ENCODE measurements at regions not wholly inside any gene's neighbourhood (a gene's known extent, or its start where the extent isn't known, plus 50 kb on each side); places are given as distances from the start of the nearest gene placed in this dataset.

GRCh38 chr2:190783513-190784263 is 96.9 kb upstream of the GLS start:
- no peak for DNase-seq (ENCODE audit: low read depth in 3 of 3, low spot score in 1 of 3)

- no peak for DNase-seq (ENCODE audit: low read depth in 3 of 3, low spot score in 1 of 3)
These were observed 95.3 kb upstream of the GLS start for GRCh38 chr2:190785334-190785733.

DNA sequence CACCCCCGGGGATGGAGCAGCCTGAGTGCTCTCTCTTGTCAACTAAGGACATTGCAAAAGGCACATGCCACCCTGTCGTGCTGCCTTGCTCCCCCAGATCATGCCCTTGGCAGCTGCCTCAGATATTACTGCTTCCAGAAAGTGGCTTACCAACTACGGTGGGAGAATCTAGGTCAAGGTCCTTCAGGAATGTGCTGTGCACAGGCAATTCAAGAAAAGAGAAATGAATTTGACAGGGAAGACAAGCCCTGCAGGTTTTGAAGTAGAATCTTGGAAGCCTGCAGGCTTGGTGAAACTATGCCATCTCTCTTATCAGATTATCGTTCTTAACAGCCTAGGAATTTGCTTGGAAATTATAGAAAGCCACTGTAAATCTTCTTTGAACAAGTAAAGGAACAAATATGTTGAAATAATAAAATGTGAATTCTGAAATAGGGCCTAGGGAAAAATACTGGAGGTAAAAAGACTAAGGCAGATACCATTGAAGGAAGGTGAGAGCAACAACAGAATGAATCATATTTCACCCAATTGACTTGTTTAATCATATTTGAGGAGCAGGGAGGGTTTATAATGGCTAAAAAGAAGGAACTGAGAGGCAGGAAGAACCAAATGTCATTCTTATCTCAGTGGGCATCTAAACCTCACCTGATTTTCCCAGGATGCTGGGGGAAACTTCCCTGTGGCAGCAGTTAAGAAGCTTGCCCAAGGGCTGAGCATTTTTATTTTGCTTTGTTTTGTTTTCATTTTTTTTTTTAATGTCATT is 94.0 kb upstream of the GLS start:
- DNase-seq (ENCODE audit: low read depth in 3 of 3, low spot score in 1 of 3) = no peak

DNA sequence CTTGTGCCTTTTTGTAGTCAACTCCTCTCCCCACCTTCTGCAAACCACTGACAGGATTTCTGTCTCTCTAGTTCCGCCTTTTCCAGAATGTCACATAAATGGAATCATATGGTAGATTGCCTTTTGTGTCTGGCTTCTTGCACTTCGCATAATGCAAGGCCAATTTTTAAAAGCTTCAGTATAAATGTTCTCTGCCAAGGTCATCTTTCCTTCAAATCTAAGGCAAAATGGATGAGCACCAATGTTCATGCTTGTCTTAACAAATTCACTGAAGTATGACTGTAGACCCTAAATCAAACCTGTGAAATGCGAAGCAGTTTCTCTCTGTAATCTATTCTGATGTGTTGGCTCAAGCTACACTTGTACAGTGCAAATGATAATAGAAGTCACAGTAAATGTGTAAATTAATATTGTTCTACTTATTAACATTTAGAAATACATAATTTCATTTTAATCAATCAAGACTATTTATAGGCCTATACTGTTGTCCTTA is 92.8 kb upstream of the GLS start:
- no peak for DNase-seq (ENCODE audit: low read depth in 3 of 3, low spot score in 1 of 3)

DNA sequence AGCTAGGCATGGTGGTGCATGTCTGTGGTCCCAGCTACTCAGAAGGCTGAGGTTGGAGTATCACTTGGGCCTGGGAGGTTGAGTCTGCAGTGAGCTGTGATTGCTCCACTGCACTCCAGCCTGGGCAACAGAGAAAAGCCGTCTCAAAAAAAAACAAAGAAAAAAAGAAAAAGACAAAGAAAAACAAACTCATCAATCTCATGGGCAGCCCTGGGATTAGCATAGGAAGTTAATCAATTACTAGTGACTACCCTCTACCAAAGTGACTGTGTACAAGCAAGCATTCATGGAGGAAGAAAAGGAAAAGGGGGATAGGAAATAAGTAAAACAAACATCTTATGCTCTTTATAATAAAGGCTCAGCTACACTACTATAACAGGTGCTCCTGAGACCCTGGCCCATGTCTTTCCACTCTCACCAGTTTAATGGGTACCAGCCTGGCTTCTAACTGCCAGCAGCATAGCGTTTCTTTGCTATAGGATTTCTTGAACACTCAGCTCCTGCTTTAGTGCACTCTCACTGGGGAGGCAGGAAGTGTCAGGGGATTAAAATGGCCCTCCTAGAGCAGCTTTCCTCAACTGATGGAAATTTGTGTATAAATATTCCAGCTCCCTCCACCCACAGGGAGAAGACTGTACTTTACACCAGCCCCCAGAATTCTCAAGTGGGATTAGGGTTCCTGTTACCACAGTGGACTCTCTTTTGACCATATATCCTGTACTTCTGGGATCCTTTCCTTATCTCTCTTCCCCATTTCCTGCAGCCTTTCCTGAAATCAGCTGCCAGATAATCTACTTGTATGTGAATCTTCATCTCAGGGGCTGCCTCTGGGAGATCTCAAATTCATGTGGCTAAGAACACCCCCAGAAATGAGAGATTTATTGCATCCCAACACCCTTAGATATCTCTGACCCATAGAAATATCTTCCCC is 91.3 kb upstream of the GLS start:
- DNase-seq (ENCODE audit: low read depth in 3 of 3, low spot score in 1 of 3) = no peak

DNA sequence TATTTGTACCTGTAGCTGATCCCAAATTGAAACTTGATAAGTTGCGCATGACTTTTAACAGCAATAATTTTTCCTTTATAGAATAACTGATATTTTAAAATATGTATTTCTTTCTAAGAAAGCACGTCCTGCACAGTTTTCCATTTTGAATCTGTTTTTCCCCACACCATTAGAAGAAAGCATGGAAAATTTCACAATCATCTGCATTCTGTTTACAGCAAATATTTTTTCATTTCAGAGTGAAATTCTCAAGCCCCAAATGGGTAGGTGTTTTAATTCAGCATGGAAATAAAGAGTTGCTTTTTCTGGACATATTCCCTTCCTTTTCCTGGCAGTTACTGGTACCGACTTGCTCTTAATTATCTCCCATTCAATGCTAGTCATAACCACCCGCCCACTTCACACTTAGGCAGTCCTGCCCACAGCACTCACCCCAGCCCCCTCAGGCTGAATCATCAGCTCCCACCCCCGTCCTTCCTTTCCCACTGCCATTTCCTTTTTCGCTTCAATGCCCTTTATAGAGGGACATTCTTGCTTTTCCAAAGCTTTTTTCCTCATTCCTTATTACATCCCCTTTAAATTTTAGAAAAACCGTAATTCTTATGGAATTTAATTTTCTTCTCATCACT is 89.2 kb upstream of the GLS start:
- peak in 1 of 3 donors; percentile 19 for DNase-seq (ENCODE audit: low read depth in 3 of 3, low spot score in 1 of 3)

DNA sequence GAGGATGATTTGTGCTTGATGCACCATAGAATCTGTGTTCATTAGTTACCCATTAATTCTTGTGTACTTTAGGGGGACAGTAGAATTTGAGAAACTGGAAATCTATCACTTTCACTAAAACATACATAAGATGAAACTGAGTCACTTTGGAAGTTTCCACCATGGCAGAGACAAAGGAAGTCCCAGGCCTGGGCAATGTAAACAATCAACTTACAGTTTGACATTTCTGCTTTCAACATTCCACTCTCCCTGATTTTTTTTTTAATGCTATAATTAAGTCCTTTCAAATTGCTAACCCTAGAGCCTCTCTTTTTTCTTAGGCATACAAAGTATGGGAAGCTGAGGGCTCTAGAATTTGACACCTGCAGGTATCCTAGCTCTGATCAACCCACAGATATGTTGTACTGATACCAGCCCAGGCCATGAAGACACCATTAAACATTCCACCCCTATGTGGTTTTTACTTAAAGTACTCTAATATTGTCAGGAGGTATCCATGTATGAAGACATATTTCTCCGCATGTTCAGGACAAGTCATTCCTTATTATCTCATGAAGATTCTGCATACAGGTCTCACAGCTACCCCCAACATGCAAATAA is 88.5 kb upstream of the GLS start:
- DNase-seq (ENCODE audit: low read depth in 3 of 3, low spot score in 1 of 3) = no peak

DNA sequence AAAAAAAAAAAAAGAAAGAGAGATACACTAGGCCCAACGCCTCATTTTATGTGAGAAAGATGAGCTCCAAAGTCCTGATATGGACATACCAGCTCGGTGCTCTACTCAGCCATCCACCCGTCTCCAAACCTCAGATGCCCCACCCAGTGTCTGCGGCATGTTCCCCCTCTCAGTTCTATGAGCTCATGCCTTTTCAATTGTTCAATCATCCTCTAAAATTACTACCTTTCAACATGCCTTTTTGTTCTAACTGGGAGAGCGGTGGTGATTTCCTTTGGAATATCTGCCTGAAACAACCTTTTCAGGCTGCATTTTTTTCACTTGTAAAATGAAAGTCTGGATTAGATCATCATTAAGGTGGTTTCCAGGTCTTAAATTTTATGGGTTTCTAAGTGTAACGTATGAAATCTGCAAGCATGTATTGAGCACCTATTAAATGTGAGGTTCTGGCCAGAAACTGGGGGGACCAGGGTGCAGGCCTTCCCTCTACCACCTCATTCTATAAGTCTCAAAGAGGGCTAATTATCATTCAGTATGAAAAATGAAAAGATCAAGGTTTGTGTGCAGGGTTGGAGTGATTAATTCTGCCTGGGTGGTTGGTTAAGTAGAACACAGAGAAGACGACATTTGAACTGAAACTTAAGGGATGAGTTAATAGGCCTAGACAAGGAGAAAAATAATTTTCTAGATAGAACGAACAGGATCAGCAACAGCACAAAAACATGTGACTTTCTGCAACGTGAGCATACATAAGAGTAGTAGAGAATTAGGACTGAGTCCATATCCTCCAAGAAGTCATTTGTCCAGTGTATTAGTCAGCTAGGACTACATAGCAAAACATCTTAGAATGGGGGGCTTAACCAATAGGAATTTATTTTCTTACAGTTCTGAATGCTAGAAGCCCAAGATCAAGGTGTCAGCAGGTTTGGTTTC is 87.4 kb upstream of the GLS start:
- DNase-seq (ENCODE audit: low read depth in 3 of 3, low spot score in 1 of 3) = no peak

GRCh38 chr2:190794377-190794776 is 86.2 kb upstream of the GLS start:
- DNase-seq (ENCODE audit: low read depth in 3 of 3, low spot score in 1 of 3) = no peak

DNA sequence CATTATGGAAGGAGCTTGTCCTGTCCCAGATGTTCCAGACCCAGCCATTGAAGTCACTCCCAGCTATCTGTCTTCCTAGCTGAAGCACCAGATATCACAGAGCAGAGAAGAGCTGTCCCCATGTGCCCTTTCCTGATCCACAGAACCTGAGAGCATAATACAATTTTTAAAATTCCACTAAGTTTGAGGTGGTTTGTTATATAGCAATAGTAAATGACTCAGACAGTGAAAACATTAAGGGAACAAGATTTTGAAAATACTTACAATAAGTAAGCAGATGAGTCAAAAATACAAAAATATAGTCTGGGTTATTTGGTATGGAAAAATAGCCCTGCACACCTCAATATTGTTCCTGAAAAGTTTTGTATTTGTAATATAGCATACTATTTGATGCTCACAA is 85.8 kb upstream of the GLS start:
- no peak for DNase-seq (ENCODE audit: low read depth in 3 of 3, low spot score in 1 of 3)

GRCh38 chr2:190795686-190796085 is 84.9 kb upstream of the GLS start:
- no peak for DNase-seq (ENCODE audit: low read depth in 3 of 3, low spot score in 1 of 3)

GRCh38 chr2:190799999-190800398 is 80.6 kb upstream of the GLS start:
- no peak for DNase-seq (ENCODE audit: low read depth in 3 of 3, low spot score in 1 of 3)

DNA sequence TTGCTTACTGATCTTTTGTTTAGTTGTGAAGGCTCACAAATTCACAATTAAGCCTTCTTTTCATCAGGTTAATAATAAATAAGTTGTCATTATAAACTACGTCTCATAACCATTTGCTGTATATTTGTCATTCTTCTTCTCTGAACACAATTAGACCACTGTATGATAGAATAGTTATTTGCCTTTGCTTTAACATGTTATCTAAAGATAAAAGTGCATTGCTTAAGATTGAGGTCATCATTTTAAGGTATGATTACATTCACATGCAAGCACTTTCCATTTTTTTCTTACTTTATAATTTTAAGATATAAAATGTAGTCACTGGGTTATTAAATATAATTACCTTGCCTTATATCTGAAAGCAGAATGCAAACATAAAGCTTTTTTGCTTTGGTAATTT is 80.1 kb upstream of the GLS start:
- no peak for DNase-seq (ENCODE audit: low read depth in 3 of 3, low spot score in 1 of 3)

DNA sequence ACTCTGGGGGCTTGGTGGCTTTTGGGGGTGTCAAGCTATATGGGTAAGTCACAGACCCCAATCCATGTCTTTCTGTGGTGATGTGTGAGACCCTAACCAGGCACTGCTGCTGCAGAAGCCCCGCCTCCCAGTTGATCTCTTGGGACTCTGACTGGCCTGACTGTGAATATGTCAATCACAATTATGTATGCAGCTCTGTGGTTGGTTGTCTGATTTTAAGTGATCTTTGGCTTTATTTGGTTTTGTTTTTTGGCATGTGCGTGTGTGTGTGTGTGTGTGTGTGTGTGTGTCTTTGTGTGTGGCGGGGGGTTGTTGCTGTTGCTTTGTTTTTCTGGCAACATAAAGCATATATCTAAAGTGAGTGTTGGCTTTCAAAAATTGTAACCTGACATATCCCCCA is 78.5 kb upstream of the GLS start:
- DNase-seq (ENCODE audit: low read depth in 3 of 3, low spot score in 1 of 3) = no peak

DNA sequence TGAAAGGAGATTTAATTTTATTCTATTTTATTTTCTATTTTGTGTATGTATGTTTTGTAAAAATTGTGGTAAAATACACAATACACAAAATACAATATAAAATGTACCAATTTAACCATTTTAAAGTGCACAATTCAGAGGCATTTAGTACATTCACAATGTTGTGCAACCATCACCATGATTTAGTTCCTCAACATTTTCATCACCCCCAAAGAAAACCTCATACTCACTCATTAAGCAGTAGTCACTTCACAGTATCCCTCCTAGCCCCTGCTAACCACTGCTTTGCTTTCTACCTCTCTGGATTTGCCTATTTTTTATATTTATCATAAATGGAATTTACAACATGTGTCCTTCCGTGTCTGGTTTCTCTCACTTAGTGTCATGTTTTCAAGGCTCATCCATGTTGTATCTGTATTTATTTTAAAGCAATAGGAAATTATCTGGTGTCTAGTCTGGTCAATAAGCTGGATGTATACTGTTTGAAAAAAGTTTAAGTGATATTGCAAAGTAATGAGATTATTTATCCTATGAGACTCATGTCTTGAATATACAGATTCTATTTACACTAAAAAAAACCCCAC is 77.9 kb upstream of the GLS start:
- DNase-seq (ENCODE audit: low read depth in 3 of 3, low spot score in 1 of 3) = no peak

- no peak for DNase-seq (ENCODE audit: low read depth in 3 of 3, low spot score in 1 of 3)
These were observed 76.3 kb upstream of the GLS start for GRCh38 chr2:190804182-190804795.

GRCh38 chr2:190805126-190805525 is 75.5 kb upstream of the GLS start:
- no peak for DNase-seq (ENCODE audit: low read depth in 3 of 3, low spot score in 1 of 3)

DNA sequence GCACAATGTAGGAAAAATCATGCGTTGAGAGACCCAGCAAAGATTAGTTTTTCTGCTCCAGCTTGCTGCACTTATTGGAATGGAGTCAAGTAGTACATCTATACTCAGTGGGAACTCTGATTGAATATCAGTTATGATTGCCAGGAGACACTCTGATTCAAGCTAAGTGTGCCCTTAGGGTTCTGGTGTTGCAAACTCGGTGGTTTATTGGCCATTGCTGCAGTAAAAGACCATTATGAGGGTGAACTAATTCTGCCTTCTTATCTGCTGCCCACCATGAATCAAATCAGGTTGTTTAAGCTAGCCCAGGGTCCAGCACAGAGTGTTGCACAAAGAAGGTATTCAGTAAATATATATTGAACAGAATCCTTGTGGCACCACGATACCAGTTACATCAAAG is 74.8 kb upstream of the GLS start:
- DNase-seq (ENCODE audit: low read depth in 3 of 3, low spot score in 1 of 3) = no peak

DNA sequence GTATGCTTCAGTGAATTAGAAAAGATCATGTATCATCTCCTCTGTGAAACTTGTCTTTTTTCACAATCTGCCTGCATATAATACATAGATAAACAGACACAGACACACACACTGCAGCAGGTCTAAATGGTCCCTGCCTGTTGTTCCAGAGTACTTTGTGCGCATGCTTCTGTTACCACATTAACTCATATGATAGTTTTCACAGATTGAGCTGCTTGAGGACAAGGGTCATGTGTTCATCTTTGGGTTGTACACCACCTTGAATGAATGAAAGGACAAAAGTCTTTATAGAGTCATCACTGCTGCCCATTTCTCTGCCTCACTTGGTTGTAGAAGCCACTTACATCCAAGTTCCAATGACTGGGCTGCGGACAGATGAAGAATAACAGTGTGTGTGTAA is 72.7 kb upstream of the GLS start:
- no peak for DNase-seq (ENCODE audit: low read depth in 3 of 3, low spot score in 1 of 3)

Measured in stimulated activated CD4-positive, alpha-beta T cell treated with anti-CD3 and anti-CD28 coated beads, TNF-alpha, amount 100 ng/mL, for 1 hour (primary cell).